ENCODE measurements at regions not wholly inside any gene's neighbourhood (a gene's known extent, or its start where the extent isn't known, plus 50 kb on each side); places are given as distances from the start of the nearest gene placed in this dataset.
"Not testable (repeated sequence)": the region's sequence is repeated elsewhere in the genome, so short reads cannot be mapped to it uniquely, and the experiment has no call there.

GRCh38 chr17:27365329-27365945 is 71.5 kb downstream of the WSB1 start:
- DNase-seq (ENCODE audit: low read depth in 2 of 2), result not testable (repeated sequence)

- DNase-seq (ENCODE audit: low read depth in 2 of 2), result no peak
Observed at GRCh38 chr17:27366437-27366836, 72.5 kb downstream of the WSB1 start.

- DNase-seq (ENCODE audit: low read depth in 2 of 2), result no peak
Observed at GRCh38 chr17:27367121-27367981, 73.4 kb downstream of the WSB1 start.

GRCh38 chr17:27368151-27368795 is 74.4 kb downstream of the WSB1 start:
- no peak for DNase-seq (ENCODE audit: low read depth in 2 of 2)

GRCh38 chr17:27368980-27369379 is 75.1 kb downstream of the WSB1 start:
- DNase-seq (ENCODE audit: low read depth in 2 of 2), result no peak

GRCh38 chr17:27370776-27371175 is 76.9 kb downstream of the WSB1 start:
- DNase-seq (ENCODE audit: low read depth in 2 of 2), result no peak

GRCh38 chr17:27373695-27374094 is 79.8 kb downstream of the WSB1 start:
- not testable (repeated sequence) for DNase-seq (ENCODE audit: low read depth in 2 of 2)

- DNase-seq (ENCODE audit: low read depth in 2 of 2), result no peak
Observed at GRCh38 chr17:27376637-27377547, 79.4 kb upstream of the KSR1 start.

- no peak for DNase-seq (ENCODE audit: low read depth in 2 of 2)
Observed at GRCh38 chr17:27378482-27379175, 77.6 kb upstream of the KSR1 start.

GRCh38 chr17:27379888-27380533 is 76.2 kb upstream of the KSR1 start:
- DNase-seq (ENCODE audit: low read depth in 2 of 2), result no peak

GRCh38 chr17:27380551-27380950 is 75.7 kb upstream of the KSR1 start:
- DNase-seq (ENCODE audit: low read depth in 2 of 2), result no peak

GRCh38 chr17:27381007-27381501 is 75.2 kb upstream of the KSR1 start:
- peak; percentile 37 to 45 for DNase-seq (ENCODE audit: low read depth in 2 of 2)

GRCh38 chr17:27382025-27382424 is 74.2 kb upstream of the KSR1 start:
- DNase-seq (ENCODE audit: low read depth in 2 of 2), result no peak

- DNase-seq (ENCODE audit: low read depth in 2 of 2), result no peak
Observed at GRCh38 chr17:27384261-27384701, 72.0 kb upstream of the KSR1 start.

- no peak for DNase-seq (ENCODE audit: low read depth in 2 of 2)
Observed at GRCh38 chr17:27384726-27385125, 71.5 kb upstream of the KSR1 start.

- DNase-seq (ENCODE audit: low read depth in 2 of 2), result no peak
Observed at GRCh38 chr17:27385626-27386025, 70.6 kb upstream of the KSR1 start.

GRCh38 chr17:27386206-27387075 is 69.8 kb upstream of the KSR1 start:
- no peak for DNase-seq (ENCODE audit: low read depth in 2 of 2)

- DNase-seq (ENCODE audit: low read depth in 2 of 2), result no peak
Observed at GRCh38 chr17:27389542-27390140, 66.6 kb upstream of the KSR1 start.

GRCh38 chr17:27390540-27390939 is 65.7 kb upstream of the KSR1 start:
- no peak for DNase-seq (ENCODE audit: low read depth in 2 of 2)

All from stimulated activated CD8-positive, alpha-beta memory T cell treated with anti-CD3 and anti-CD28 coated beads, Interleukin-7, amount 100 ng/mL, for 1 hour (primary cell).